Uterus (tissue), 3 donors: ENCODE measurements at regions not wholly inside any gene's neighbourhood (a gene's known extent, or its start where the extent isn't known, plus 50 kb on each side); places are given as distances from the start of the nearest gene placed in this dataset.

Source experiments
- DNase-seq, 2 donors: peaks; one replicate each; pipeline ENCODE4 v3.0.0-alpha.2; 2019 to 2020
- H3K27ac ChIP-seq, 2 donors: fragments of 200-600 bp; sonication (generic); 1 replicate in 1 of 2; 2 replicates in 1 of 2; pipeline ENCODE4 v1.5.1; 2016 to 2018
- H3K27me3 ChIP-seq, 2 donors: fragments of 200-600 bp; sonication (generic); one replicate each; pipeline ENCODE4 v1.5.1; 2018 to 2019; ENCODE audit warnings: control low read depth in 1 of 2
- H3K36me3 ChIP-seq, 2 donors: fragments of 200-600 bp; sonication (generic); one replicate each; pipeline ENCODE4 v1.5.1; 2019; ENCODE audit warnings: control low read depth in 1 of 2
- H3K4me1 ChIP-seq, 2 donors: fragments of 200-600 bp; sonication (generic); one replicate each; pipeline ENCODE4 v1.5.1; 2018 to 2019; ENCODE audit warnings: control low read depth in 1 of 2
- H3K4me3 ChIP-seq, 2 donors: fragments of 200-600 bp; sonication (generic); 1 replicate in 1 of 2; 2 replicates in 1 of 2; pipeline ENCODE4 v1.5.1; 2018 to 2019; ENCODE audit warnings: mild to moderate bottlenecking in 1 of 2
- H3K9me3 ChIP-seq, 2 donors: fragments of 200-600 bp; sonication (generic); one replicate each; pipeline ENCODE4 v1.5.1; 2019; ENCODE audit warnings: control low read depth in 1 of 2
- POLR2A ChIP-seq, 2 donors: fragments of 450-650 bp; IDR thresholded peaks; one replicate each; pipeline ENCODE4 v1.6.1; 2016; ENCODE audit warnings: antibody characterized with exemption in 2 of 2, mild to moderate bottlenecking in 1 of 2, moderate library complexity in 1 of 2
- intact Hi-C: fragments of 100-400 bp; cut with DNase I; formaldehyde crosslinking; loops from one replicate; pipeline ENCODE4 v1.15.1; 2023; ENCODE audit warnings: low total_unique reads
- TF ChIP-seq, protein P1 (sequence below), 4 experiments: fragments of 200-600 bp in 2 of 4; fragments of 450-650 bp in 2 of 4; sonication (generic) in 2 of 4; IDR thresholded peaks; one replicate each; pipeline ENCODE4 v1.5.1; 2016 to 2019; ENCODE audit warnings: antibody characterized with exemption in 4 of 4, mild to moderate bottlenecking in 2 of 4, moderate library complexity in 1 of 4
- donor health status: DM: yes; HTN: yes; CAD: no.

DNA sequence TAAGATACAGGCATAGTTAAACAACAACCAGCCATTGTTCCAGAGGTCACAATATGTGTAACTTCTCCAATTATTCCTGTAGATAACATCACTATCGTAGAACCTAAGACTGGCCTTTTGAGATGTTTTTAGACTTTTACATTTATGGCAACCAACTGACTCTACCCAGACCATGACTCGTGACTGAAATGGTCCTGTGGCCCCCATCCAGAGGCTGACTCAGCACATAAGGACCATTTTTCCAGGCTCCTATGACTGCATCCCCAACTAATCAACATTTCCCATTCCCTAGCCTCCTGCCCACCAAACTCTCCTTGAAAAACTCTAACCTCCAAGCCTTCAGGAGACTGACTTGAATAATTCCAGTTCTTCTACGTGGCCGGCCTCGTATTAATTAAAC is 52.6 kb upstream of the NID2 start:
- Histone ChIP-seq H3K36me3 (no peaks in the 10 kb centered on the region), H3K4me1 (no peaks in the 10 kb centered on the region), H3K4me3 (no peak overlapping the region), H3K9me3 (no peaks in the 10 kb centered on the region), H3K27ac (no peak overlapping the region), H3K27me3 (no peaks in the 10 kb centered on the region)
- TF ChIP-seq, protein P1, sequence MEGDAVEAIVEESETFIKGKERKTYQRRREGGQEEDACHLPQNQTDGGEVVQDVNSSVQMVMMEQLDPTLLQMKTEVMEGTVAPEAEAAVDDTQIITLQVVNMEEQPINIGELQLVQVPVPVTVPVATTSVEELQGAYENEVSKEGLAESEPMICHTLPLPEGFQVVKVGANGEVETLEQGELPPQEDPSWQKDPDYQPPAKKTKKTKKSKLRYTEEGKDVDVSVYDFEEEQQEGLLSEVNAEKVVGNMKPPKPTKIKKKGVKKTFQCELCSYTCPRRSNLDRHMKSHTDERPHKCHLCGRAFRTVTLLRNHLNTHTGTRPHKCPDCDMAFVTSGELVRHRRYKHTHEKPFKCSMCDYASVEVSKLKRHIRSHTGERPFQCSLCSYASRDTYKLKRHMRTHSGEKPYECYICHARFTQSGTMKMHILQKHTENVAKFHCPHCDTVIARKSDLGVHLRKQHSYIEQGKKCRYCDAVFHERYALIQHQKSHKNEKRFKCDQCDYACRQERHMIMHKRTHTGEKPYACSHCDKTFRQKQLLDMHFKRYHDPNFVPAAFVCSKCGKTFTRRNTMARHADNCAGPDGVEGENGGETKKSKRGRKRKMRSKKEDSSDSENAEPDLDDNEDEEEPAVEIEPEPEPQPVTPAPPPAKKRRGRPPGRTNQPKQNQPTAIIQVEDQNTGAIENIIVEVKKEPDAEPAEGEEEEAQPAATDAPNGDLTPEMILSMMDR (IDR thresholded peaks at IDR 0.05), result no peak
- no peak for TF ChIP-seq POLR2A (IDR thresholded peaks at IDR 0.05)
- intact Hi-C loops, result no loop called here
- no peak for DNase-seq

DNA sequence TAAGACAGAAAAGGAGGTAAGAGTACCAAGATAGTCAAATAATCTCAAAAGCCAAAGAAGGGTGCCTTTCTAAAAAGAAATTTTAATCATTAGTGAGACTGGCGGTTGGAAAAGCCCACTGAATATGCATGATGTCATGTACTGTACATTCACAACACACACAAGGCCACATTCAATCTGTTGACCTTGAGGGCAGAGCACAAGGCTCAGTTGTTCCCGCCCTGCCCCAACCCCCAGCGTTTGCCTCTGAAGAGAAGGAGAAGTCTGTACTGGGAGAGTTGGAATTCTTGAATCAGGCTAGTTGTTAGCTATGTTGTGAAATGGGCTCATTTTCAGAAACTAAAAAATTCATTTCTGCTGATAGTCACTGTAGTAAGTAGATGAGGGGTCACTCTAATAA is 50.2 kb upstream of the NID2 start:
- Histone ChIP-seq H3K4me1 (no peaks in the 10 kb centered on the region), H3K9me3 (no peaks in the 10 kb centered on the region), H3K36me3 (no peaks in the 10 kb centered on the region), H3K4me3 (no peak overlapping the region), H3K27ac (no peak overlapping the region), H3K27me3 (no peaks in the 10 kb centered on the region)
- DNase-seq, result no peak
- intact Hi-C loops, result no loop called here
- TF ChIP-seq, protein P1 (IDR thresholded peaks at IDR 0.05), result no peak
- TF ChIP-seq POLR2A (IDR thresholded peaks at IDR 0.05), result no peak
